HCT116 (cell line): ENCODE measurements at regions not wholly inside any gene's neighbourhood (a gene's known extent, or its start where the extent isn't known, plus 50 kb on each side); places are given as distances from the start of the nearest gene placed in this dataset.

Source experiments
- ATAC-seq: fragments of 200-7000 bp; cut with Tn5 transposase; 2 replicates; pipeline ENCODE4 v1.9.1; 2020; ENCODE audit warnings: mild to moderate bottlenecking, moderate library complexity
- BruUV-seq: library from RNA; stranded (reverse); fragments of 400-500 nt; replicated peaks from 2 replicates; lab custom pipeline; 2021; lab: Mats Ljungman, UMichigan
- CTCF ChIA-PET: fragments of 300-600 bp; sonication (Branson Sonifier 250); formaldehyde crosslinking; loops from one replicate; lab custom pipeline; 2021; ENCODE audit warnings: antibody characterized with exemption; lab: Charles Lee
- POLR2A ChIA-PET: fragments of 300-600, 350-600 bp; sonication (Branson Sonifier 250); formaldehyde crosslinking; loops from one replicate; lab custom pipeline; 2021; ENCODE audit warnings: antibody characterized with exemption; lab: Charles Lee
- RAD21 ChIA-PET, 2 experiments: fragments of 300-600 bp; sonication (Branson Sonifier 250); formaldehyde crosslinking; loops; one replicate each; lab custom pipeline; 2023; ENCODE audit warnings: low total read pairs in 2 of 2; ENCODE audit not compliant: uncharacterized antibody in 2 of 2, unreplicated experiment in 2 of 2, low non-redundant PET in 1 of 2; lab: Charles Lee
- DNase-seq: peaks from one replicate; pipeline ENCODE4 v3.0.0-alpha.2; 2010; ENCODE audit warnings: low read depth, low spot score
- H2AFZ ChIP-seq: fragments of 200-600 bp; shearing (Covaris generic), sonication (generic); 2 replicates; pipeline ENCODE4 v1.6.1; 2017; ENCODE audit warnings: low read depth, mixed run types, mixed read lengths, antibody characterized with exemption, low read length; ENCODE audit not compliant: poor library complexity, severe bottlenecking
- H3K27ac ChIP-seq: 2 replicates; pipeline ENCODE4 v1.5.1; 2012; ENCODE audit warnings: low read depth, low read length
- H3K27me3 ChIP-seq: fragments of 200-600 bp; sonication (generic); 2 replicates; pipeline ENCODE4 v1.6.1; 2016; ENCODE audit warnings: mixed run types, low read length, mixed read lengths; ENCODE audit not compliant: insufficient read depth
- H3K36me3 ChIP-seq, 2 experiments: fragments of 200-500 bp in 1 of 2; fragments of 200-600 bp in 1 of 2; sonication (Bioruptor generic) in 1 of 2; sonication (generic) in 1 of 2; 2 replicates each; pipeline versions ENCODE4 v1.5.1 to v1.6.1; 2014 to 2016; ENCODE audit warnings: low read length in 2 of 2, inconsistent platforms in 1 of 2, mixed read lengths in 1 of 2, mixed run types in 1 of 2; ENCODE audit not compliant: insufficient read depth in 2 of 2, control insufficient read depth in 1 of 2
- H3K4me1 ChIP-seq, 2 experiments: fragments of 200-600 bp in 1 of 2; sonication (generic) in 1 of 2; 2 replicates each; pipeline versions ENCODE4 v1.5.1 to v1.6.1; 2012 to 2017; ENCODE audit warnings: low read length in 2 of 2, inconsistent platforms in 1 of 2, mild to moderate bottlenecking in 1 of 2, mixed read lengths in 1 of 2, mixed run types in 1 of 2, moderate library complexity in 1 of 2; ENCODE audit not compliant: insufficient read depth in 2 of 2, control insufficient read depth in 1 of 2
- H3K4me2 ChIP-seq: fragments of 200-600 bp; sonication (generic); 2 replicates; pipeline ENCODE4 v1.6.1; 2017; ENCODE audit warnings: mixed run types, low read length, mixed read lengths
- H3K4me3 ChIP-seq, 2 experiments: fragments of 200-600 bp in 1 of 2; sonication (generic) in 1 of 2; replicated peaks in 1 of 2; 2 replicates each; pipeline ENCODE4 v1.5.1; 2011 to 2016; ENCODE audit warnings: low read length in 2 of 2, control low read depth in 1 of 2, low read depth in 1 of 2, mild to moderate bottlenecking in 1 of 2, mixed read lengths in 1 of 2, mixed run types in 1 of 2
- H3K79me2 ChIP-seq: fragments of 200-600 bp; sonication (generic); 2 replicates; pipeline ENCODE4 v1.6.1; 2017; ENCODE audit warnings: mild to moderate bottlenecking, mixed run types, low read length, moderate library complexity, mixed read lengths; ENCODE audit not compliant: insufficient read depth
- H3K9ac ChIP-seq: fragments of 200-600 bp; sonication (generic); 2 replicates; pipeline ENCODE4 v1.6.1; 2016; ENCODE audit warnings: low read length, mixed read lengths
- H3K9me2 ChIP-seq: fragments of 200-600 bp; sonication (generic), shearing (Covaris generic); 2 replicates; pipeline ENCODE4 v1.6.1; 2017; ENCODE audit warnings: mixed run types, mild to moderate bottlenecking, moderate library complexity; ENCODE audit not compliant: insufficient read depth
- H3K9me3 ChIP-seq, 2 experiments: fragments of 200-500 bp in 1 of 2; fragments of 200-600 bp in 1 of 2; sonication (Bioruptor generic) in 1 of 2; sonication (generic) in 1 of 2; 2 replicates each; pipeline ENCODE4 v1.6.1; 2014 to 2017; ENCODE audit warnings: low read length in 2 of 2, mixed read lengths in 2 of 2, inconsistent platforms in 1 of 2, low read depth in 1 of 2, mild to moderate bottlenecking in 1 of 2, mixed run types in 1 of 2, moderate library complexity in 1 of 2; ENCODE audit not compliant: control insufficient read depth in 1 of 2, insufficient read depth in 1 of 2
- H4K20me1 ChIP-seq: fragments of 200-600 bp; sonication (generic), shearing (Covaris generic); 2 replicates; pipeline ENCODE4 v1.6.1; 2017; ENCODE audit warnings: mixed run types, mild to moderate bottlenecking, moderate library complexity; ENCODE audit not compliant: insufficient read depth
- CBX3 ChIP-seq: IDR thresholded peaks from 2 replicates; pipeline ENCODE4 v1.6.1; 2012; ENCODE audit warnings: low read depth
- CEBPB ChIP-seq: IDR thresholded peaks from 2 replicates; pipeline ENCODE4 v1.6.1; 2012; ENCODE audit warnings: low read depth
- EGR1 ChIP-seq: IDR thresholded peaks from 2 replicates; pipeline ENCODE4 v1.6.1; 2012; ENCODE audit warnings: low read depth
- ELF1 ChIP-seq: IDR thresholded peaks from 2 replicates; pipeline ENCODE4 v1.6.1; 2012; ENCODE audit warnings: low read depth, borderline replicate concordance
- EZH2 ChIP-seq: fragments of 200-600 bp; sonication (generic); IDR thresholded peaks from 2 replicates; pipeline ENCODE4 v1.6.1; 2017; ENCODE audit warnings: antibody characterized with exemption, mixed run types
- EZH2phosphoT487 ChIP-seq: fragments of 200-600 bp; IDR thresholded peaks from 2 replicates; pipeline ENCODE4 v1.6.1; 2018; ENCODE audit warnings: antibody characterized with exemption, borderline replicate concordance
- JUND ChIP-seq: IDR thresholded peaks from 2 replicates; pipeline ENCODE4 v1.6.1; 2012
- POLR2A ChIP-seq: IDR thresholded peaks from 2 replicates; pipeline ENCODE4 v1.7.0; 2011; ENCODE audit warnings: borderline replicate concordance; ENCODE audit not compliant: insufficient read depth, insufficient read length; ENCODE audit errors: extremely low read depth
- POLR2AphosphoS5 ChIP-seq: IDR thresholded peaks from 2 replicates; pipeline ENCODE4 v1.6.1; 2011; ENCODE audit warnings: mild to moderate bottlenecking, low read depth, low read length, moderate library complexity
- RAD21 ChIP-seq: IDR thresholded peaks from 2 replicates; pipeline ENCODE4 v1.6.1; 2012; ENCODE audit warnings: low read depth, mild to moderate bottlenecking
- SP1 ChIP-seq: IDR thresholded peaks from 2 replicates; pipeline ENCODE4 v1.6.1; 2012; ENCODE audit warnings: low read depth
- SRF ChIP-seq: IDR thresholded peaks from 2 replicates; pipeline ENCODE4 v1.6.1; 2012; ENCODE audit warnings: low read depth
- TCF7L2 ChIP-seq: IDR thresholded peaks from 2 replicates; pipeline ENCODE4 v1.7.0; 2011; ENCODE audit warnings: borderline replicate concordance, inconsistent platforms; ENCODE audit not compliant: insufficient read depth, insufficient read length; ENCODE audit errors: extremely low read depth
- YY1 ChIP-seq: IDR thresholded peaks from 2 replicates; pipeline ENCODE4 v1.6.1; 2011; ENCODE audit warnings: low read length, low read depth, moderate library complexity, mild to moderate bottlenecking; ENCODE audit not compliant: insufficient replicate concordance; ENCODE audit errors: extremely low read depth
- ZBTB33 ChIP-seq: IDR thresholded peaks from 2 replicates; pipeline ENCODE4 v1.6.1; 2011; ENCODE audit warnings: mild to moderate bottlenecking, low read length, moderate library complexity; ENCODE audit not compliant: insufficient replicate concordance; ENCODE audit errors: extremely low read depth
- ZFX ChIP-seq: fragments of 450-650 bp; IDR thresholded peaks from 2 replicates; pipeline ENCODE4 v1.6.1; 2017
- ZNF274 ChIP-seq: fragments of 200-500 bp; sonication (Bioruptor generic); IDR thresholded peaks from 2 replicates; pipeline ENCODE4 v1.6.1; 2014; ENCODE audit warnings: mild to moderate bottlenecking, low read depth, low read length, inconsistent platforms
- intact Hi-C: fragments of 100-400 bp; cut with micrococcal nuclease; formaldehyde crosslinking; loops from 2 replicates; pipeline ENCODE4 v1.10.0; 2022
- TF ChIP-seq, protein P1 (sequence below): IDR thresholded peaks from 2 replicates; pipeline ENCODE4 v1.6.1; 2012
- TF ChIP-seq, protein P2 (sequence below): IDR thresholded peaks from 2 replicates; pipeline ENCODE4 v1.6.1; 2012; ENCODE audit warnings: low read depth

GRCh38 chr6:45801471-45802289 is 214.0 kb downstream of the CLIC5 start:
- BruUV-seq, result no TSS peak
- no peaks in the 10 kb centered on the region for H3K9me2 ChIP-seq
- H2AFZ ChIP-seq, result no peak overlapping the region
- no peak overlapping the region for H3K4me2 ChIP-seq
- no peak overlapping the region for H3K4me3 ChIP-seq
- CTCF ChIA-PET, result no interaction called here
- H3K9ac ChIP-seq, result no peak overlapping the region
- H3K36me3 ChIP-seq, result no peaks in the 10 kb centered on the region
- no peak for DNase-seq
- POLR2A ChIA-PET, result no interaction called here
- ATAC-seq, result no peak
- TF ChIP-seq EGR1 (no peak), EZH2phosphoT487 (no peak), ELF1 (no peak), SP1 (no peak), POLR2AphosphoS5 (no peak), ZNF274 (no peak), SRF (no peak), CEBPB (no peak), POLR2A (no peak), ZBTB33 (no peak), ZFX (no peak), TCF7L2 (no peak), YY1 (no peak), EZH2 (no peak), CBX3 (no peak), RAD21 (no peak), JUND (no peak)
- TF ChIP-seq, protein P1, sequence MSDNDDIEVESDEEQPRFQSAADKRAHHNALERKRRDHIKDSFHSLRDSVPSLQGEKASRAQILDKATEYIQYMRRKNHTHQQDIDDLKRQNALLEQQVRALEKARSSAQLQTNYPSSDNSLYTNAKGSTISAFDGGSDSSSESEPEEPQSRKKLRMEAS, result no peak
- TF ChIP-seq, protein P2, sequence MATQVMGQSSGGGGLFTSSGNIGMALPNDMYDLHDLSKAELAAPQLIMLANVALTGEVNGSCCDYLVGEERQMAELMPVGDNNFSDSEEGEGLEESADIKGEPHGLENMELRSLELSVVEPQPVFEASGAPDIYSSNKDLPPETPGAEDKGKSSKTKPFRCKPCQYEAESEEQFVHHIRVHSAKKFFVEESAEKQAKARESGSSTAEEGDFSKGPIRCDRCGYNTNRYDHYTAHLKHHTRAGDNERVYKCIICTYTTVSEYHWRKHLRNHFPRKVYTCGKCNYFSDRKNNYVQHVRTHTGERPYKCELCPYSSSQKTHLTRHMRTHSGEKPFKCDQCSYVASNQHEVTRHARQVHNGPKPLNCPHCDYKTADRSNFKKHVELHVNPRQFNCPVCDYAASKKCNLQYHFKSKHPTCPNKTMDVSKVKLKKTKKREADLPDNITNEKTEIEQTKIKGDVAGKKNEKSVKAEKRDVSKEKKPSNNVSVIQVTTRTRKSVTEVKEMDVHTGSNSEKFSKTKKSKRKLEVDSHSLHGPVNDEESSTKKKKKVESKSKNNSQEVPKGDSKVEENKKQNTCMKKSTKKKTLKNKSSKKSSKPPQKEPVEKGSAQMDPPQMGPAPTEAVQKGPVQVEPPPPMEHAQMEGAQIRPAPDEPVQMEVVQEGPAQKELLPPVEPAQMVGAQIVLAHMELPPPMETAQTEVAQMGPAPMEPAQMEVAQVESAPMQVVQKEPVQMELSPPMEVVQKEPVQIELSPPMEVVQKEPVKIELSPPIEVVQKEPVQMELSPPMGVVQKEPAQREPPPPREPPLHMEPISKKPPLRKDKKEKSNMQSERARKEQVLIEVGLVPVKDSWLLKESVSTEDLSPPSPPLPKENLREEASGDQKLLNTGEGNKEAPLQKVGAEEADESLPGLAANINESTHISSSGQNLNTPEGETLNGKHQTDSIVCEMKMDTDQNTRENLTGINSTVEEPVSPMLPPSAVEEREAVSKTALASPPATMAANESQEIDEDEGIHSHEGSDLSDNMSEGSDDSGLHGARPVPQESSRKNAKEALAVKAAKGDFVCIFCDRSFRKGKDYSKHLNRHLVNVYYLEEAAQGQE, result no peak
- H4K20me1 ChIP-seq, result no peaks in the 10 kb centered on the region
- H3K27me3 ChIP-seq, result no peaks in the 10 kb centered on the region
- no peaks in the 10 kb centered on the region for H3K9me3 ChIP-seq
- no peaks in the 10 kb centered on the region for H3K79me2 ChIP-seq
- intact Hi-C loops, result no loop called here
- no peak overlapping the region for H3K27ac ChIP-seq
- RAD21 ChIA-PET, result no interaction called here
- no peaks in the 10 kb centered on the region for H3K4me1 ChIP-seq
